ENCODE measurements at regions not wholly inside any gene's neighbourhood (a gene's known extent, or its start where the extent isn't known, plus 50 kb on each side); places are given as distances from the start of the nearest gene placed in this dataset.

- TF ChIP-seq POLR2A (IDR thresholded peaks at IDR 0.05; ENCODE audit: low read length), result no peak
- TF ChIP-seq GATA1 (IDR thresholded peaks at IDR 0.05; ENCODE audit: low read depth, low read length), result no peak
Measured at GRCh38 chr6:144641286-144641685, 356.2 kb downstream of the UTRN start.
